ENCODE measurements at regions not wholly inside any gene's neighbourhood (a gene's known extent, or its start where the extent isn't known, plus 50 kb on each side); places are given as distances from the start of the nearest gene placed in this dataset.
"Not testable (repeated sequence)": the region's sequence is repeated elsewhere in the genome, so short reads cannot be mapped to it uniquely, and the experiment has no call there.

DNA sequence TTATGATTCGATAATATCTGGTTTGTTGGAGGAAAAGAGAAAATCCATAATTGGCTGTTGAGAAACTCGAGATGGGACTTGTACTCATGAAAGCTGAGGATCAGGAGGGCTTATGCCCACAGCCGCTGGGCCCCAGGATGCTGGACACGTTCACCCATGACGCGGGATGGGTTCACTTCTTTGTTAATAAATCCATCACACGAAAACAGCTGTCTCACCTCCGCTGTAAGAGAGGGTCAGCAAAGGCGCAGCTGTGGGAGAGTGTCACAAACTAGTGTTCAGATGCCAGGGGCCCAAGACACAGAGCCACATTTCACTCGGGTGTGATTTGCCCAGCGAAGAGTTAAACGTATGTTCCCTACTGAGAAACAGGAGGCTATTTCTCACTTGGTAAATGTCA, 315.1 kb downstream of the THBS2 start:
- Histone ChIP-seq H3K9me3 (no peaks in the 10 kb centered on the region), H3K27ac (no peak overlapping the region), H3K4me3 (no peak overlapping the region), H3K36me3 (no peaks in the 10 kb centered on the region), H3K27me3 (peaks cover 0 to 17% (median 0%) of the 10 kb centered on the region in 9 donors), H3K4me1 (no peaks in the 10 kb centered on the region)
- ATAC-seq (no peak), DNase-seq (peak in 1 of 5 donors; percentile 37)
- TF ChIP-seq POLR2A (IDR thresholded peaks at IDR 0.05) (no peak), CTCF (IDR thresholded peaks at IDR 0.05) (no peak)
- WGBS, 4 donors, result 74 to 83% (median 81%) methylated on average over 12 of the region's 12 CpGs
- intact Hi-C loops (cut with DNase I), result no loop called here

- intact Hi-C loops (cut with DNase I), result no loop called here
- Histone ChIP-seq H3K9me3 (peaks cover 0 to 4% (median 0%) of the 10 kb centered on the region in 12 donors), H3K27ac (no peak overlapping the region), H3K4me3 (no peak overlapping the region), H3K36me3 (no peaks in the 10 kb centered on the region), H3K27me3 (peaks cover 0 to 13% (median 0%) of the 10 kb centered on the region in 9 donors), H3K4me1 (no peaks in the 10 kb centered on the region)
- TF ChIP-seq POLR2A (IDR thresholded peaks at IDR 0.05) (no peak), CTCF (IDR thresholded peaks at IDR 0.05) (no peak)
- 64 to 82% (median 73%) methylated on average over 7 of the region's 7 CpGs for WGBS, 4 donors
- DNase-seq (no peak), ATAC-seq (no peak)
Measured at GRCh38 chr6:168937054-168937453, 316.6 kb downstream of the THBS2 start.

DNA sequence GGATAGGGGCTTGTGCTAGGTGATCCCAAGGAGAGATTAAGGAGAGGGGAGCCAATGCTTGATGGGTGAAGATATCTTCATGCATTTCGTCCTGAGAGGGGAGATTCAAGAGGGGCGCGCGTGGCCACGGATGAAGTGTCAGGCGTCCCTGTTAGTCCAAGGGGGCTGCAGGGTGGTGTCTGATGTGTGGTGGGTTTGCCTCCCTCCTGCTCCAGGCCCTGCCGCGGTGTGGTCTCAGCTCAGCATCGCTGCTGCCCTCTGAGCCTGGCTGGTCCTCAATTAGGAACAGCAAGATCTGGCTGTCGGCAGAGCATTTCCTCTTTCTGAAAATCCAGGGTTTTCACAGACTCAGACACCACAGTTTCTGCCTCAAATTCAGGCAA, 318.0 kb downstream of the THBS2 start:
- Histone ChIP-seq H3K4me3 (no peak overlapping the region), H3K9me3 (peaks cover 0 to 5% (median 0%) of the 10 kb centered on the region in 12 donors), H3K36me3 (no peaks in the 10 kb centered on the region), H3K27me3 (peaks cover 0 to 13% (median 0%) of the 10 kb centered on the region in 9 donors), H3K27ac (no peak overlapping the region), H3K4me1 (no peaks in the 10 kb centered on the region)
- ATAC-seq, result no peak
- no peak for DNase-seq
- intact Hi-C loops (cut with DNase I), result no loop called here
- TF ChIP-seq CTCF (IDR thresholded peaks at IDR 0.05), result no peak
- no peak for TF ChIP-seq POLR2A (IDR thresholded peaks at IDR 0.05)
- 75 to 83% (median 81%) methylated on average over 8 to 10 of the region's 10 CpGs for WGBS, 4 donors

DNA sequence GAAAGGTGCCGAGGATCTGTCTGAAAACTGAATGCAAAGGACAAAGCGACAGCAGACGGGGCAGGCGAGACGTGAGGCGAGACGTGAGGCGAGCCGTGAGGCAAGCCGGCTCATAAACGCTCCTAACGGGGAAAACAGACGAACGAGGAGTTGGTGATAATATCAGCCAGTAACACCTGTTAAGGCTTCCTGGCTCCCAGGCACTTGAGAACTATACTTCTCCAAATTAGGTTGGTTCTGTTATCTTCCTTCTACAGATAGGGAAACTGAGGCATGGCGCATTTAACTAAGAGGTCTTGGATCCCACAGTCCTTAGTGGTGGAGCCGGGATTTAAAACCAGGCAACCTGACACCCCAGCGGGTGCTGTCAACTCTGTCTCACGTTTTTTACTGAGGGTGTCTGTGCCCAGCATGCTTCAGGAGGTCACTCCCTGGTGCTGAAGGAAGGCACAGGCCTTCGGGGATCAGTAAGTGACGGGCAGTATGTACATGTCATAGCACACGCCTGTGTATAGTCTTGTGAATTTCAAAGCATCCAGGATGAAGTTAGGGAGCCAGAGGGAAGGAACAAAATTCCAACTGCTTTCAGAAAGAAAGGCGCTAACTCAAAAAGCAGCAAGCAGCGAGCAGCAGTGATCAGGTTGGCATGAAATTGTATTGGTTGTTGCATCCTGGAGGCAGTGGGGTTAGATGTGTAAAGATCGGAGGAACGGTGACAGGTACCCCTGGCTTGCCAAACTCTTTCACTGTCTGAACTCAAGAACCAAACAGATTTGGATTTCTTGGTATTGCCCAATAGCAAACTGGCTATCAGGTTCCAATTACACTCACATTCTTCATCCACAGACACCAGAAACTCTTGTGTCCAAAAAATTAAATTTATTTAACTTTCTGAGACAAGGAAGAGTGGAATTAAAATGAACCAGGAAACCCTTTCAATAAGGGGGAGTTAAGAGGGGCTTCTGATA, 318.7 kb downstream of the THBS2 start:
- TF ChIP-seq POLR2A (IDR thresholded peaks at IDR 0.05), result no peak
- TF ChIP-seq CTCF (IDR thresholded peaks at IDR 0.05), result no peak

GRCh38 chr6:168932171-168932570, 321.5 kb downstream of the THBS2 start:
- DNase-seq; intact Hi-C loops (cut with DNase I): not testable (repeated sequence)

More for the DNA sequence above, 318.7 kb downstream of the THBS2 start:
- Histone ChIP-seq H3K27me3 (peaks cover 0 to 9% (median 0%) of the 10 kb centered on the region in 9 donors), H3K9me3 (peaks cover 0 to 5% (median 0%) of the 10 kb centered on the region in 12 donors), H3K27ac (no peak overlapping the region), H3K4me3 (no peak overlapping the region), H3K4me1 (no peaks in the 10 kb centered on the region), H3K36me3 (no peaks in the 10 kb centered on the region)
- intact Hi-C loops (cut with DNase I), result no loop called here
- DNase-seq (no peak), ATAC-seq (no peak)
- 71 to 76% (median 73%) methylated on average over 24 to 25 of the region's 25 CpGs for WGBS, 4 donors

GRCh38 chr6:168931072-168931471, 322.6 kb downstream of the THBS2 start:
- WGBS, 4 donors, result 76 to 81% (median 78%) methylated on average over 15 to 17 of the region's 17 CpGs
- H3K27ac ChIP-seq; DNase-seq; H3K4me3 ChIP-seq; H3K27me3 ChIP-seq; intact Hi-C loops (cut with DNase I); ATAC-seq; H3K4me1 ChIP-seq; H3K9me3 ChIP-seq; H3K36me3 ChIP-seq: not testable (repeated sequence)

More at GRCh38 chr6:168932171-168932570, 321.5 kb downstream of the THBS2 start:
- not testable (repeated sequence) for H3K4me1 ChIP-seq, H3K9me3 ChIP-seq, H3K4me3 ChIP-seq, H3K27me3 ChIP-seq, H3K36me3 ChIP-seq, H3K27ac ChIP-seq, ATAC-seq
- 81 to 86% (median 83%) methylated on average over 13 to 16 of the region's 16 CpGs for WGBS, 4 donors

All from heart left ventricle (tissue), 16 donors.